ENCODE measurements at regions not wholly inside any gene's neighbourhood (a gene's known extent, or its start where the extent isn't known, plus 50 kb on each side); places are given as distances from the start of the nearest gene placed in this dataset.
A peak's percentile ranks its signal among the peaks of the same experiment; 100 is the strongest.
"Not testable (repeated sequence)": the region's sequence is repeated elsewhere in the genome, so short reads cannot be mapped to it uniquely, and the experiment has no call there.

GRCh38 chr15:75792236-75792635 lies 51.0 kb upstream of the UBE2Q2 start:
- DNase-seq (ENCODE audit: low spot score): not testable (repeated sequence)

- no peak for DNase-seq (ENCODE audit: low spot score)
These were observed 51.9 kb upstream of the UBE2Q2 start for GRCh38 chr15:75791337-75791713.

GRCh38 chr15:75790631-75791336 lies 52.5 kb upstream of the UBE2Q2 start:
- DNase-seq (ENCODE audit: low spot score): no peak

GRCh38 chr15:75786575-75786947 lies 56.7 kb upstream of the UBE2Q2 start:
- DNase-seq (ENCODE audit: low spot score): no peak

GRCh38 chr15:75785771-75786574 lies 57.3 kb upstream of the UBE2Q2 start:
- no peak for DNase-seq (ENCODE audit: low spot score)

GRCh38 chr15:75784511-75785480 lies 58.5 kb upstream of the UBE2Q2 start:
- not testable (repeated sequence) for DNase-seq (ENCODE audit: low spot score)

- DNase-seq (ENCODE audit: low spot score): not testable (repeated sequence)
These were observed 59.7 kb upstream of the UBE2Q2 start for GRCh38 chr15:75783566-75783965.

- DNase-seq (ENCODE audit: low spot score): no peak
These were observed 60.3 kb upstream of the UBE2Q2 start for GRCh38 chr15:75782926-75783325.

GRCh38 chr15:75780995-75781394 lies 62.3 kb upstream of the UBE2Q2 start:
- not testable (repeated sequence) for DNase-seq (ENCODE audit: low spot score)

- DNase-seq (ENCODE audit: low spot score): no peak
These were observed 63.7 kb upstream of the UBE2Q2 start for GRCh38 chr15:75779504-75779903.

GRCh38 chr15:75776871-75777610 lies 64.4 kb upstream of the CSPG4 start:
- DNase-seq (ENCODE audit: low spot score): peak; percentile 9

- DNase-seq (ENCODE audit: low spot score): no peak
These were observed 63.4 kb upstream of the CSPG4 start for GRCh38 chr15:75776065-75776423.

GRCh38 chr15:75775296-75776064 lies 62.8 kb upstream of the CSPG4 start:
- no peak for DNase-seq (ENCODE audit: low spot score)

- DNase-seq (ENCODE audit: low spot score): not testable (repeated sequence)
These were observed 61.3 kb upstream of the CSPG4 start for GRCh38 chr15:75773974-75774373.

- not testable (repeated sequence) for DNase-seq (ENCODE audit: low spot score)
These were observed 58.4 kb upstream of the CSPG4 start for GRCh38 chr15:75771054-75771453.

GRCh38 chr15:75770131-75770530 lies 57.5 kb upstream of the CSPG4 start:
- no peak for DNase-seq (ENCODE audit: low spot score)

GRCh38 chr15:75768526-75768925 lies 55.9 kb upstream of the CSPG4 start:
- not testable (repeated sequence) for DNase-seq (ENCODE audit: low spot score)

GRCh38 chr15:75765551-75766305 lies 53.1 kb upstream of the CSPG4 start:
- not testable (repeated sequence) for DNase-seq (ENCODE audit: low spot score)

GRCh38 chr15:75764845-75765550 lies 52.4 kb upstream of the CSPG4 start:
- DNase-seq (ENCODE audit: low spot score): not testable (repeated sequence)

All from activated CD4-positive, alpha-beta T cell treated with anti-CD3 and anti-CD28 coated beads, Interleukin-2, Interleukin-4, amounts not matched to agents 100 ng/mL and 50 ng/mL, durations not matched to agents 16 hours and 8 hours (primary cell).